Astrocyte (in vitro differentiated cells and primary cell): ENCODE measurements at regions not wholly inside any gene's neighbourhood (a gene's known extent, or its start where the extent isn't known, plus 50 kb on each side); places are given as distances from the start of the nearest gene placed in this dataset.

ENCODE experiments used
- DNase-seq: peaks from one replicate; pipeline ENCODE4 v3.0.0-alpha.2; 2010; ENCODE audit warnings: low read depth
- FAIRE-seq: peaks from 2 replicates; lab custom pipeline; 2011; peaks lifted over from hg19 to GRCh38; lab: Jason Lieb, UNC
- H2AFZ ChIP-seq: 2 replicates; pipeline ENCODE4 v1.6.0; 2012; ENCODE audit warnings: low read depth, low read length, inconsistent platforms
- H3K27ac ChIP-seq: 2 replicates; pipeline ENCODE4 v1.5.1; 2011; ENCODE audit warnings: low read depth, low read length, inconsistent platforms
- H3K27me3 ChIP-seq: 2 replicates; pipeline ENCODE4 v1.6.0; 2011; ENCODE audit warnings: low read length, inconsistent platforms; ENCODE audit not compliant: insufficient read depth
- H3K36me3 ChIP-seq: 2 replicates; pipeline ENCODE4 v1.5.1; 2011; ENCODE audit warnings: low read length, inconsistent platforms; ENCODE audit not compliant: insufficient read depth
- H3K4me1 ChIP-seq: 2 replicates; pipeline ENCODE4 v1.5.1; 2011; ENCODE audit warnings: low read length, inconsistent platforms; ENCODE audit not compliant: insufficient read depth
- H3K4me2 ChIP-seq: 2 replicates; pipeline ENCODE4 v1.6.0; 2012; ENCODE audit warnings: low read length, inconsistent platforms
- H3K4me3 ChIP-seq: 2 replicates; pipeline ENCODE4 v1.5.1; 2011; ENCODE audit warnings: low read depth, mild to moderate bottlenecking, low read length, inconsistent platforms; ENCODE audit not compliant: insufficient read depth
- H3K79me2 ChIP-seq: 2 replicates; pipeline ENCODE4 v1.6.0; 2012; ENCODE audit warnings: mild to moderate bottlenecking, low read length, inconsistent platforms; ENCODE audit not compliant: insufficient read depth
- H3K9ac ChIP-seq: 2 replicates; pipeline ENCODE4 v1.6.0; 2012; ENCODE audit warnings: mild to moderate bottlenecking, low read length, inconsistent platforms
- H3K9me3 ChIP-seq: 2 replicates; pipeline ENCODE4 v1.5.1; 2012; ENCODE audit warnings: low read depth, mild to moderate bottlenecking, low read length, inconsistent platforms; ENCODE audit not compliant: insufficient read depth
- H4K20me1 ChIP-seq: 2 replicates; pipeline ENCODE4 v1.6.0; 2012; ENCODE audit warnings: low read length, inconsistent platforms; ENCODE audit not compliant: insufficient read depth
- H3K27ac Mint-ChIP-seq: one replicate; pipeline ENCODE4 v1.8.0; 2021; ENCODE audit warnings: mild to moderate bottlenecking, mixed read lengths; ENCODE audit not compliant: unreplicated experiment
- H3K27me3 Mint-ChIP-seq: one replicate; pipeline ENCODE4 v1.8.0; 2021; ENCODE audit warnings: low read depth, mixed read lengths; ENCODE audit not compliant: unreplicated experiment
- H3K36me3 Mint-ChIP-seq: one replicate; pipeline ENCODE4 v1.8.0; 2021; ENCODE audit warnings: low read depth, mixed read lengths; ENCODE audit not compliant: unreplicated experiment
- H3K4me1 Mint-ChIP-seq: one replicate; pipeline ENCODE4 v1.8.0; 2021; ENCODE audit warnings: low read depth, mixed read lengths; ENCODE audit not compliant: unreplicated experiment
- H3K4me3 Mint-ChIP-seq: one replicate; pipeline ENCODE4 v1.8.0; 2021; ENCODE audit warnings: mild to moderate bottlenecking, moderate library complexity, mixed read lengths; ENCODE audit not compliant: unreplicated experiment
- H3K9me3 Mint-ChIP-seq: one replicate; pipeline ENCODE4 v1.8.0; 2021; ENCODE audit warnings: mild to moderate bottlenecking, mixed read lengths; ENCODE audit not compliant: unreplicated experiment
- CTCF ChIP-seq: IDR thresholded peaks from 2 replicates; pipeline ENCODE4 v1.5.1; 2011; ENCODE audit warnings: low read depth, mild to moderate bottlenecking, inconsistent platforms, low read length, moderate library complexity; ENCODE audit not compliant: insufficient read depth
- EZH2 ChIP-seq: IDR thresholded peaks from 2 replicates; pipeline ENCODE4 v1.6.1; 2012; ENCODE audit warnings: mild to moderate bottlenecking, low read length, inconsistent platforms; ENCODE audit not compliant: insufficient read depth

GRCh38 chr1:39085174-39085573 is 59.0 kb downstream of the NDUFS5 start:
- Histone ChIP-seq H4K20me1 (no peaks in the 10 kb centered on the region), H3K9me3 (no peaks in the 10 kb centered on the region), H3K4me1 (peaks cover 12% of the 10 kb centered on the region), H3K27me3 (peaks cover 18% of the 10 kb centered on the region), H3K27ac (no peak overlapping the region), H3K4me2 (no peak overlapping the region), H3K79me2 (no peaks in the 10 kb centered on the region), H2AFZ (no peak overlapping the region), H3K9ac (no peak overlapping the region), H3K4me3 (no peak overlapping the region), H3K36me3 (no peaks in the 10 kb centered on the region)
- Mint-ChIP-seq H3K4me3 (no peak overlapping the region), H3K27ac (no peak overlapping the region), H3K36me3 (no peaks in the 10 kb centered on the region), H3K9me3 (no peaks in the 10 kb centered on the region), H3K27me3 (peaks cover 43% of the 10 kb centered on the region), H3K4me1 (peaks cover 14% of the 10 kb centered on the region)
- FAIRE-seq (no peak), DNase-seq (no peak)
- no peak for TF ChIP-seq CTCF

GRCh38 chr1:39086386-39086785 is 60.2 kb downstream of the NDUFS5 start:
- peaks cover 18% of the 10 kb centered on the region for H3K4me1 Mint-ChIP-seq
- peaks cover 12% of the 10 kb centered on the region for H3K4me1 ChIP-seq
- no peaks in the 10 kb centered on the region for H3K9me3 ChIP-seq
- no peaks in the 10 kb centered on the region for H3K36me3 ChIP-seq
- no peaks in the 10 kb centered on the region for H3K79me2 ChIP-seq
- no peak overlapping the region for H3K4me3 ChIP-seq
- H3K9ac ChIP-seq: peak overlapping the region; percentile 0
- H3K4me3 Mint-ChIP-seq: no peak overlapping the region
- TF ChIP-seq EZH2 (no peak), CTCF (no peak)
- DNase-seq: peak; percentile 47
- H3K27ac Mint-ChIP-seq: no peak overlapping the region
- H4K20me1 ChIP-seq: no peaks in the 10 kb centered on the region
- H3K27me3 Mint-ChIP-seq: peaks cover 36% of the 10 kb centered on the region
- peak overlapping the region; percentile 11 for H3K27ac ChIP-seq
- H3K36me3 Mint-ChIP-seq: no peaks in the 10 kb centered on the region
- no peak for FAIRE-seq
- H3K9me3 Mint-ChIP-seq: no peaks in the 10 kb centered on the region
- peak overlapping the region; percentile 58 for H3K4me2 ChIP-seq
- peaks cover 18% of the 10 kb centered on the region for H3K27me3 ChIP-seq
- H2AFZ ChIP-seq: peak overlapping the region; percentile 64

- H3K9me3 Mint-ChIP-seq: no peaks in the 10 kb centered on the region
Measured at GRCh38 chr1:39086865-39087409, 60.8 kb downstream of the NDUFS5 start.

More at GRCh38 chr1:39086865-39087409, 60.8 kb downstream of the NDUFS5 start:
- peaks cover 12% of the 10 kb centered on the region for H3K4me1 ChIP-seq
- H3K36me3 ChIP-seq: no peaks in the 10 kb centered on the region
- H2AFZ ChIP-seq: peak overlapping the region; percentile 64
- H3K4me2 ChIP-seq: peak overlapping the region; percentile 58
- H3K4me3 Mint-ChIP-seq: no peak overlapping the region
- DNase-seq (peak; percentile 71), FAIRE-seq (no peak)
- peak overlapping the region; percentile 11 for H3K27ac ChIP-seq
- no peaks in the 10 kb centered on the region for H3K36me3 Mint-ChIP-seq
- H4K20me1 ChIP-seq: no peaks in the 10 kb centered on the region
- peaks cover 36% of the 10 kb centered on the region for H3K27me3 Mint-ChIP-seq
- no peak overlapping the region for H3K4me3 ChIP-seq
- H3K27ac Mint-ChIP-seq: no peak overlapping the region
- peaks cover 18% of the 10 kb centered on the region for H3K4me1 Mint-ChIP-seq
- no peaks in the 10 kb centered on the region for H3K79me2 ChIP-seq
- H3K9ac ChIP-seq: peak overlapping the region; percentile 0
- H3K27me3 ChIP-seq: peaks cover 18% of the 10 kb centered on the region
- TF ChIP-seq CTCF: no peak
- TF ChIP-seq EZH2: no peak
- no peaks in the 10 kb centered on the region for H3K9me3 ChIP-seq
